Astrocyte of the cerebellum (primary cell): ENCODE measurements at regions not wholly inside any gene's neighbourhood (a gene's known extent, or its start where the extent isn't known, plus 50 kb on each side); places are given as distances from the start of the nearest gene placed in this dataset.

Experiments used
- DNase-seq: peaks from one replicate; pipeline ENCODE4 v3.0.0-alpha.2; 2011; ENCODE audit warnings: low read depth
- H3K4me3 ChIP-seq: 2 replicates; pipeline ENCODE4 v1.5.1; 2011; ENCODE audit warnings: mild to moderate bottlenecking, low read depth, low read length, moderate library complexity
- in situ Hi-C: cut with HindIII; loops from 2 replicates; pipeline ENCODE4 v1.10.0; 2017; ENCODE audit warnings: low sequenced_read_pairs
- TF ChIP-seq, protein P1 (sequence below): IDR thresholded peaks from 2 replicates; pipeline ENCODE4 v1.5.1; 2012; ENCODE audit warnings: low read length, low read depth, moderate library complexity, mild to moderate bottlenecking; ENCODE audit errors: missing control alignments

DNA sequence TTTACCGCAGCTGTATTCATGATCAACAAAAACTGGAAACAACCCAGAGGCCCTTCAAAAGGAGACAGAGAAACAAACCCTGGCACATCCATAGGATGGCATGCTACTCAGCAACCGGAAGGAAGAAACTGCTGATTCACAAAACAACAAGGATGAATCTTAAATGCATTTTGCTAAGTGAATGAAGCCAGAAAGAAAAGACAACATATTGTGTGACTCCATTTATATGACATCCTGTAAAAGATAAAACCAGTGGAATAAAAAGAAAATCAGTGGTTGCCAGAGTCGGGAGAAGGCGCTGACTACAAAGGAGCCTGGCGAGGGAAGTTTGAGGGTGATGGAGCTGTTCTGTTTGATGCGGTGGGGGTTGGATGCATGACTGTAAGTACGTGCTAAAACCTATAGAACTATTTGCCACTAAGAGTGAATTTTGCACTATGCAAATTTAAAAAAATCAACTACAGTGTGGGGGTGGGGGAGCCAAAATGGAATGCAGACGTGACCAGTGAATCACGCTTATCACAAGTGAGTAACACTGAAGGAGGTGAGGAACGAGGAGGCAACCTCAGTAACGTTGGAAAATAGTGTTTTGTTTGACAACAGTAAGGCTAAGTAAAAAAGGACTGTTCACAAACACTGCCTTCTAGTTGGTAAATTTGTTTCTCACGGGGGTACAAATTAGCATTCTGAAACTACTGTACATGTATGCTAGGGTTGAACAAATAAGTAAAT is 108.9 kb downstream of the INHBB start:
- in situ Hi-C loops: no loop called here
- no peak for DNase-seq
- H3K4me3 ChIP-seq: no peak overlapping the region
- TF ChIP-seq, protein P1, sequence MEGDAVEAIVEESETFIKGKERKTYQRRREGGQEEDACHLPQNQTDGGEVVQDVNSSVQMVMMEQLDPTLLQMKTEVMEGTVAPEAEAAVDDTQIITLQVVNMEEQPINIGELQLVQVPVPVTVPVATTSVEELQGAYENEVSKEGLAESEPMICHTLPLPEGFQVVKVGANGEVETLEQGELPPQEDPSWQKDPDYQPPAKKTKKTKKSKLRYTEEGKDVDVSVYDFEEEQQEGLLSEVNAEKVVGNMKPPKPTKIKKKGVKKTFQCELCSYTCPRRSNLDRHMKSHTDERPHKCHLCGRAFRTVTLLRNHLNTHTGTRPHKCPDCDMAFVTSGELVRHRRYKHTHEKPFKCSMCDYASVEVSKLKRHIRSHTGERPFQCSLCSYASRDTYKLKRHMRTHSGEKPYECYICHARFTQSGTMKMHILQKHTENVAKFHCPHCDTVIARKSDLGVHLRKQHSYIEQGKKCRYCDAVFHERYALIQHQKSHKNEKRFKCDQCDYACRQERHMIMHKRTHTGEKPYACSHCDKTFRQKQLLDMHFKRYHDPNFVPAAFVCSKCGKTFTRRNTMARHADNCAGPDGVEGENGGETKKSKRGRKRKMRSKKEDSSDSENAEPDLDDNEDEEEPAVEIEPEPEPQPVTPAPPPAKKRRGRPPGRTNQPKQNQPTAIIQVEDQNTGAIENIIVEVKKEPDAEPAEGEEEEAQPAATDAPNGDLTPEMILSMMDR: no peak

DNA sequence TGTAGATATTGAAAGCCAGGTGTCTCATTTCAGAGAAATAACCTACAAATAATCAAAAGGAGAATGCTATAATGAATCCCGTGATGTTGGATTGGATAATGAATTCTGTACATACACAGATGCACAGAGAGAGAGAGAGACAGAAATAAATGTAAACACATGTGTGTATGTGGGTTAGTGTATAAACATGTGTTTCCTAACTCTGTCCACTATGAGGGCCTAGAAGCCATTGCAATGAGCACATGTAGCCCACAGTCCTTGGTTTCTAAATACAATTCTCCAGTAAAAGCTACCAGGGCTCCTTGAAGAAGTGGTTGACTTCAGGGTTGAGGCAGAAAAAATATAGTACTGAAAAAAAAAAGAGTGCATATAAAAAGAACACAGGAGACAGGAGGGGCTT is 109.5 kb downstream of the INHBB start:
- DNase-seq: no peak
- H3K4me3 ChIP-seq: no peak overlapping the region
- in situ Hi-C loops: no loop called here
- TF ChIP-seq, protein P1: no peak

DNA sequence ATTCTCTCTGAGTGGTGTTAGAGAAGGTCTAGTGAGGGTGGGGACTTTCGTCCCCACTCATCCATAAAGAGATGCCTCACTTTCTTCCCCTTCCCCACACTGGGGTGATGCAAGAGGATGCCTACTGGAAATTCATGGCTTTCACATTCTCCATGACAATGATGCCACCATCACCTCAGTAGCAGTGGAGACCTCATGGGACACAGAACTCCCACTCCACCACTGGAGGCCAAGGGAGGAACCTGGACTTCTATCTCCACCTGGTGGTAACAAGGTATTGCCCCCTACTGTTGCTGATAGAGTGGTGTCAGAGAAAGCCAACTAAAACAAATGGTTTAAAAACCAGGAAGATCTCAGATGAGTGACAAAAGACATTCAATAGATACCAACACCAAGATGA is 110.9 kb downstream of the INHBB start:
- no peak overlapping the region for H3K4me3 ChIP-seq
- TF ChIP-seq, protein P1: no peak
- in situ Hi-C loops: no loop called here
- DNase-seq: no peak

DNA sequence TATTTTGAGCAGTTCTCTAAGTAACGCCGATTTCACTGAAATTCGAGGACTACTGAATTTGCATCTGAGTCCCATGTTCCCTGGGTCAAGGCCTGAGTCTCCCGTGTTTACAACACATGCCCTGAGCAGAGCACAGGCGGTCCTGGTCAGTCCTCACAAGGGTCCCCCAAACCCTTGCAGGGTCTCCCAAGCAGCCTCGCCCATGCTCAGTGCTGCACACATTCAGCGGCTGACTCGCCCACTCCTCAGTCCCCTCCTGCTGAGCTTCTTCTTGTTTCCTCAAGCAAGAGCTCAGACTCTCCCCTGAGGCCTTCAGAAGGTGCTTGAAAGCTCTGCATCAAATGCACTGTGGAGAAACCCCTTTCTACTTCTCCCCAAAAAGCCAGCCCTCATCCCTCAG is 114.6 kb downstream of the INHBB start:
- TF ChIP-seq, protein P1: no peak
- in situ Hi-C loops: loop anchor here (5.0 kb wide), 1 partner anchor 78 kb away; no protein-coding TSS in a partner anchor

DNA sequence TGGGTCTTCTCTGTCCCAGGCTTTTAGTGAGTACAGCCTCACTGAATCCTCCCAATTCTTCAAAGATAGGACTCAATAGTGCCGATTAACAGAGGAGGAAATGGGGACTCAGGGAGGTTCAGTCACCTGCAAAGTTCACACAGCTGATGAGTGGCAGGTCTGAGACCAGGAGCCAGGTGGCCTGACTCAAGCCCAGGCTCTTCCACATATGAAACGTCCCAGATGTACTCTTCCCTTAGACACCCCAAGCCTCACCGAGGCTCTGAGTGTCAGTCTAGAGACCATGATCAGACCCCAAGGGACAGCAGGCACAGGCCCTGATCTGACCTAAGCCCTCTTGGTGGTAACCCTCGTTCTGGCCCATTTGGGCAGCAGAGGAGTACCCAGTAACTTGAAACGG is 115.2 kb downstream of the INHBB start:
- DNase-seq: no peak
- TF ChIP-seq, protein P1: no peak
- in situ Hi-C loops: loop anchor here (5.0 kb wide), 1 partner anchor 79 kb away; no protein-coding TSS in a partner anchor

More for the DNA sequence above, 114.6 kb downstream of the INHBB start:
- H3K4me3 ChIP-seq: no peak overlapping the region
- no peak for DNase-seq

DNA sequence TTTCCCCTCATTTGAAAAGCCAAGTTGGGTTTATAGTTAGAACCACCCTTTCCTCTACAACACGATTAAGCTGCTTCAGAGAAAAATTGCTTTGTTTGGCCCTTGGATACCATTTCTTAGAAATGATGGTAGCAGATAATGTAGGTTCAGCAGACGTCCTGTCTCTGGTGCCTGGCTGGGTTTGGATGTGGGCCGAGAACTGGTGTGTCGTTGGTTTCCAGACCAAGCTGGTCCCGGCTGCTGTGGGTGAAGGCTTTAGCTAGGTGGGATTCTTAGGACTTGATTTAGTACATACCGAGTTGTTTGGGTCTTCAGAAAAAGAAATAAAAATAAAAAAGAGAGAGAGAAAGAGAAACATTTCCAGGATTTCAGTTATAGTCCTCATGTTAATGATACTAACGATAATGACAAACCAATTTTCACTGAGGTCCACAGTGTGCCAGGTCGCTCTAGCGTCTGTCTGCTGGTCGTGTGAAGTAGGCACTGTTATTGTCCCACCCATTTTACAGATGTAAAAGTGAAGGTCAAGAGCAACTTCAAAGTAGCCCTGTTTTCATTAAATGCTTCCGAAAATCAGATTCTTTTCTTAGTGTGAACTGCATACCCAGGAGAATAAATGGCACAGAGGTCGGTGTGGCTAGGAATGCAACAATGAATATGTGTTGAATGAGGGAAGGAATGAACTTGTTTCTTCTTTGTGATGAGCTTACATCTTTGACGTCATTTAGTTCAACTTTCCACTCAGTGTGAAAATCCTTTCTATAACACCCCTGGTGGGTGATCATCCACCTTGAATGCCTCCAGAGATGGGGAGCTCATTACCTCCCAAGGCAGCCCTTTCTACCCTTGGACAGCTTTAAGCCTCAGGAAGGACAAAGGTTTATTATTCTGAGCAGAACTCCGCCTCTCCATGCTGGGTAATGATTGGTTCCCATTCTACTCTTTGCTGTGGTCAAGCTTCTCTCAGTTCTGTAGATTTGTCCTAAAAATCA is 115.9 kb downstream of the INHBB start:
- in situ Hi-C loops: loop anchor here (5.0 kb wide), 1 partner anchor 80 kb away; no protein-coding TSS in a partner anchor
- TF ChIP-seq, protein P1: no peak
- H3K4me3 ChIP-seq: no peak overlapping the region
- DNase-seq: no peak

More for the DNA sequence above, 115.2 kb downstream of the INHBB start:
- H3K4me3 ChIP-seq: no peak overlapping the region
